ENCODE measurements at regions not wholly inside any gene's neighbourhood (a gene's known extent, or its start where the extent isn't known, plus 50 kb on each side); places are given as distances from the start of the nearest gene placed in this dataset.
A peak's percentile ranks its signal among the peaks of the same experiment; 100 is the strongest.
"Not testable (repeated sequence)": the region's sequence is repeated elsewhere in the genome, so short reads cannot be mapped to it uniquely, and the experiment has no call there.

DNA sequence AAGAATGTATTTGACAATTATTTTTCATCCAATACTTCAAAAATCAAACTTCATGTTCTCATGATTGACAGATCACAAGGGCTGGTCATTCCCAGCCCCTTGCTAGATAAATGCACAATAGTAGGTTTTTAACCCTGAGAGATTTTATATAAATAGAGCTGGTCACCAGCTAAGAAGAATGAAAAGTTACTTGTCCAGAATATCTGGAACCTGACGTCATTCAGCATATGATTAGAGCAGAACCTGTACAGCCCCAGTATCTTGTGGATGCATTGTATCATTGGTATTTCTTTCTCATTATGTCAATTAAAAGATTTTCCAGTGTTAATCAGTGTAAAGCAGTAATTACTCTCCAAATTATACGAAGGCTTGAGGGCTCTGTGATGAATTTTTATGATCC, 202.8 kb upstream of the RND3 start:
- FAIRE-seq (no peak), DNase-seq (ENCODE audit: insufficient read length, low spot score) (no peak)

GRCh38 chr2:150689590-150689989, 202.1 kb upstream of the RND3 start:
- DNase-seq (ENCODE audit: insufficient read length, low spot score) (no peak), FAIRE-seq (no peak)

DNA sequence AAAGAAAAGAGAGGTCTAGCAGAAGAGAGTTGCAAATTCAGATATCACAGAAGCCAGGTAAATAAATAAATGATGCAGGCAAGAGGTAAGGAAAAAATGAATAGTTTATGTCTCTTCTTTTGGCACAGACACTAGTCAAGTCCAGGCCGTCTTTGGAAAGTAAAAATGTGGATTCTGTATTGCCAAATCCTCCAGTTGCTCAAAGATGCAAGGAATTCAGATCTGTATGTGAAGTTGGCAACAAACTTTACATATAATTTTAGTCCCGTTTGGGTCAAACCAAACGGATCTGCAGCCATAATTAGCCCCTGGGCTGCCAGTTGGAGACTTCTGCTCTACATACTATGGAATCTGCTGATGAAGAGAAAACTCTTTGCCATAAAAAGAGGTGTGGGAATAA, 200.5 kb upstream of the RND3 start:
- FAIRE-seq: no peak
- DNase-seq (ENCODE audit: insufficient read length, low spot score): no peak

GRCh38 chr2:150686391-150686790, 198.9 kb upstream of the RND3 start:
- no peak for DNase-seq (ENCODE audit: insufficient read length, low spot score)
- FAIRE-seq: no peak

DNA sequence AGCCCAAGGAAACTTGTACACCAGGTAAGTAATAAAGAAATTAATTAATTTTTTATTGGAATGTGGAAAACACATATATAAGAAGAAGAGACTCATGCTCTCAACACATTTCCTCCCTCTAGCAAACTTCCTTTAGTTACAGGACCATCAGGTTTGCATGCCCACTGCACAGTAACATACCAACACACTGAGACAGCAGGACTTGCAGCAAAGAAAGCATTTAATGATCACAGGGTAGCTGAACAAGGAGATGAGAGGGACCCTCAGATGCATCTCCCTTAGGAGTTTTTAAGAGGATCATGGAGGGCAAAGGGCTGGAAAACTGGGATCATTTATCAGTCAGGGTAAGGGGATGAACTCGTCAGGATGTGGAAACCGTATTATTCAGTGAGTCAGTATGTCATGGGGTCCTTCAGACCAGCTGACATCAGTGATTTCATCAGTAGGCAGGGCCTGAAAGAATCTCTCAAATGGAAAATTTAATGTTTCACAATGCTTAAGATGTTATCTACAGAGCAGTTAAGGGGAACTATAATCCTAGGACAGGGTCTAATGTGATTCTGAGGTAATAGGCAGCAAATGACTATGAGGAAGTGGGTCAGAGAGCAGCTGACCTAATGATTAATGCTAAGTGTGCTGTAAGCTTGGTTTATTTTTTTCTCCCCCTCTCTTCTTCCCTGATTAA, 193.8 kb upstream of the RND3 start:
- FAIRE-seq (peak; percentile 59), DNase-seq (ENCODE audit: insufficient read length, low spot score) (peak; percentile 28)

DNA sequence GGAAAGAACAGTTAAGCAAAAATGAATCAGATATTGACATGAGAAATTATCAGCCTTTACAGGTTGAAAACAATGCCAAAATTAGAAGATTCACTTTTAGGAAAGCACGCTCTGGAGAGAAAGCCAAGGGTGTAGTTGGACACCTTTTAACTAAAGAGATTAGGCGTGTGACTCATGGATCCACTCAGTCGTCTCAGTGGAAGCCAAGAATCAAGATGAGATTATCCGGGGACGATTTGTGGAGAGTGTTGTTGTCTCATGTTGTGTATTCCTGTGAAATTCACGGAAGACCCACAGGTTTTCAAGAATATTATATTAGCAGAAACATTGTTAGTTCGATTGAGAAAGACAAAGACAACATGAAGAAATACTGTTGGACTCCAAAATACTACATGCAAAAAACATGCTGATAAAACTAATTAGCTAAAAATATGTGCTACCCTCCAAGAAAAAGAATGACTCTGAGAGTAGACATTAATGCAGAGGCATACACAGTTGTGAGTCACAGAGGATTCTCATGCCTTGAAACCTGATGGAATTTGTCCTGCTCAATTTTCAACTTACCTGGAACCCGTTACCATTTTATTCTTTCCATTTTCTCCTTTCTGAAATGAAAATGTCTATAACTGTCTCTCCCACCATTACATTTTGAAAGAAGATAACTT, 192.1 kb upstream of the RND3 start:
- DNase-seq (ENCODE audit: insufficient read length, low spot score): no peak
- no peak for FAIRE-seq

DNA sequence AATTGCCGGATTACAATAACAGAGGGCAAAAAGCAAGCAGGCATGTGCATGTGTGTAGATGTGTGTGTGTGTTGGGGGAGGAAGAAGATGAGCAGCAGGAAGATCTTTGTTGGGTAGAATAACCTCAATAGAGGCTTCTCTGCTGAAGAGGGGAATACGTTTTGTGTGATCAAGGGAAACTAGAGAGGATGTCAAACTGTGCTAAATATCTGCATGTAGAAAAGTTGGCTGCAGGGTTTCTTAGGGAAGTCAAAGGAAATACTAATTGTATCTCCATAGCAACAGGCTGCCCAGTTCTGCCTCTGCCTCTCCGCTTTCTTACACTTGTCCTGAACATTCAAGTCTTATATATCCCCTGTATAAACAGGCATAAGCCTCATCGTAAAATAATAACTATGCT, 190.1 kb upstream of the RND3 start:
- FAIRE-seq (no peak), DNase-seq (ENCODE audit: insufficient read length, low spot score) (no peak)

GRCh38 chr2:150676747-150677383, 189.4 kb upstream of the RND3 start:
- DNase-seq (ENCODE audit: insufficient read length, low spot score) (no peak), FAIRE-seq (no peak)

- DNase-seq (ENCODE audit: insufficient read length, low spot score) (no peak), FAIRE-seq (no peak)
These were observed 188.3 kb upstream of the RND3 start for GRCh38 chr2:150675807-150676206.

DNA sequence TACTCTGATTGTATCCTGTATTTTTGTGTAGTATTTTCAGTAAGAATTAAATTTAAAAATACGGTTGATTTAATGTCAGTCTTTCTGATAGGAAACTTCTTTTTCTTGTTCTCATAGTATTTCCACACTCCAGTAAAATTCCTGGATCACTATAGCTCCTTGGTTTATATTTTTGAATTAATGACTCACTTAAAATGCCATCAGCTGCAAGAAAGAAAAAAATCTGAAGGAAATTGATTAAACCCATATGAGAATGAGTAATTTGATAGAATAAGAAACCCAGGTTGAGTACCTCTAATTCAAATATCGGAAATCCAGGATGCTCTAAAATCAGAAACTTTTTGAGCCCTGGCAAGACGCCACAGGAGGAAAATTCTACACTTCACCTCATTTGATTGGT, 186.8 kb upstream of the RND3 start:
- DNase-seq (ENCODE audit: insufficient read length, low spot score) (no peak), FAIRE-seq (no peak)

- DNase-seq (ENCODE audit: insufficient read length, low spot score) (no peak), FAIRE-seq (no peak)
These were observed 184.8 kb upstream of the RND3 start for GRCh38 chr2:150672311-150672710.

DNA sequence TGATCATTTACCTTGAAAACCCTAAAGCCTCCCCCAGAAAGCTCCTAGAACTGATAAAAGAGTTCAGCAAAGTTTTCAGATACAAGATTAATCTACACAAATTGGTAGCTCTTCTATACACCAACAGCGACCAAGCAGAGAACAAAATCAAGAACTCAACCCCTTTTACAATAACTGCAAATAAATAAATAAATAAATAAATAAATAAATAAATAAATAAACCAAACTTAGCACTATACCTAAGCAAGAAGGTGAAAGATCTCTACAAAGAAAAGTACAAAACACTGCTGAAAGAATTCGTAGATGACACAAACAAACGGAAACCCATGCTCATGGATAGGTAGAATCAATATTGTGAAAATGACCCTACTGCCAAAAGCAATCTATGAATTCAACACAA, 182.0 kb upstream of the RND3 start:
- no peak for FAIRE-seq

GRCh38 chr2:150667039-150667438, 179.6 kb upstream of the RND3 start:
- DNase-seq (ENCODE audit: insufficient read length, low spot score); FAIRE-seq: not testable (repeated sequence)

More for the DNA sequence above, 182.0 kb upstream of the RND3 start:
- no peak for DNase-seq (ENCODE audit: insufficient read length, low spot score)

DNA sequence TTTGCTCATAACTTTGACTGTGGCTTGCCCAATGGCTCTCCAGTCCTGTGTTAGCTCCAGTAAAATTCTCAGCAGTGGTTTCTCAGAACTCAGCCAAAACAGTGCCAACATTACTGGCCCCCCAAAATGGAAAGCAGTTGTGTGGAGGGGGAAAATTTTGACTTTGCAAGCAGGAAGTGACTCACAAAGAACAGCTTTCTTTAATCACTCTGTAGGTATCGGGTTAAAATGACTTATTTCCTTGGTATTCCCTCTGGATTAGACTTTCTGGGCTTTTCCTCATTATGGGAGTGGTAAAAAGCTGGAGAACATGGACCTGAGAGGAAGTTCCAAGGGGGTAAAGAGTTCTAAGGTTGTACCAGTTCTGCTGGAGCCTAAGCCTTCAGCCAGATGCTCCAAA, 175.7 kb upstream of the RND3 start:
- DNase-seq (ENCODE audit: insufficient read length, low spot score) (peak; percentile 26), FAIRE-seq (no peak)

DNA sequence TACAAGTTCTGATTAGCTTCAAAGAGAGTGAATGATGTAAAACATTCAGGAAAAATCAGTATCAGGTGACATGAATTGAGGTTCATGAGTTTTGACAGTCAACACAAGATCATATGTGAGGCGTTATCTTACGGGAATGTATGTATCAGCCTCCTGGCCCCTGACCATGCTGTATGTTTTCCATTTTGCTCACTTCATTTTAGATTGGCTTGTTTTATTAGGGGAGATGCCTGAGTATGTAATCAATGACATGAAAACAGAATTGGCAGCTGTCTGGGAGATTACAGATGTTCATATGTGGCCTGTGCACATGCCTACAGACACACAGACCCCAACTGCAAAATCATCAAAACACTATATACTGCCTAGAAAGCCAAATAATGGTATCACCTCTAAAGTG, 168.5 kb upstream of the RND3 start:
- FAIRE-seq: no peak
- DNase-seq (ENCODE audit: insufficient read length, low spot score): no peak

DNA sequence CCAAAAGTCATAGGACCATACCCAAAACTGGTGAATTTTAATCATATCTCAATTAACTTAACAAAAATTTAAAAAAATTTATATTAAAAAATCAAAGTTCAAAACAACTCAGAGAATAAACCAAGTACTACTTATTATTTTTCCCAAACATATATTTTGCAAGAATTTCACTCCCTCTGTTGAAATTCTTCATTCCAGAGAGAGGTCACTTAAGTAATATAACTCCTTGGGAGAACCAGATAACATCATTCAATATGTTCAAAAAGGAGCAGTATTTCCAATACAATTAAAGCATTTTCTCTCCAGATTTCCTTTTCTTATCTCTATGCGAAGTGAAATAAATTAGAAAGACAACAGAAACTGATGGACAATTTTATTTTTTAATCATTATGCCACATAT, 165.9 kb upstream of the RND3 start:
- DNase-seq (ENCODE audit: insufficient read length, low spot score): no peak
- no peak for FAIRE-seq

- FAIRE-seq (no peak), DNase-seq (ENCODE audit: insufficient read length, low spot score) (no peak)
These were observed 160.5 kb upstream of the RND3 start for GRCh38 chr2:150647943-150648342.

- FAIRE-seq (no peak), DNase-seq (ENCODE audit: insufficient read length, low spot score) (no peak)
These were observed 159.3 kb upstream of the RND3 start for GRCh38 chr2:150646746-150647145.

GRCh38 chr2:150644298-150645067, 157.0 kb upstream of the RND3 start:
- peak; percentile 18 for DNase-seq (ENCODE audit: insufficient read length, low spot score)
- FAIRE-seq: peak; percentile 64

- FAIRE-seq: peak; percentile 87
- peak; percentile 12 for DNase-seq (ENCODE audit: insufficient read length, low spot score)
These were observed 155.8 kb upstream of the RND3 start for GRCh38 chr2:150643114-150643725.

GRCh38 chr2:150640039-150640438, 152.6 kb upstream of the RND3 start:
- DNase-seq (ENCODE audit: insufficient read length, low spot score): no peak
- FAIRE-seq: no peak
